ENCODE measurements at regions not wholly inside any gene's neighbourhood (a gene's known extent, or its start where the extent isn't known, plus 50 kb on each side); places are given as distances from the start of the nearest gene placed in this dataset.
"Not testable (repeated sequence)": the region's sequence is repeated elsewhere in the genome, so short reads cannot be mapped to it uniquely, and the experiment has no call there.

DNA sequence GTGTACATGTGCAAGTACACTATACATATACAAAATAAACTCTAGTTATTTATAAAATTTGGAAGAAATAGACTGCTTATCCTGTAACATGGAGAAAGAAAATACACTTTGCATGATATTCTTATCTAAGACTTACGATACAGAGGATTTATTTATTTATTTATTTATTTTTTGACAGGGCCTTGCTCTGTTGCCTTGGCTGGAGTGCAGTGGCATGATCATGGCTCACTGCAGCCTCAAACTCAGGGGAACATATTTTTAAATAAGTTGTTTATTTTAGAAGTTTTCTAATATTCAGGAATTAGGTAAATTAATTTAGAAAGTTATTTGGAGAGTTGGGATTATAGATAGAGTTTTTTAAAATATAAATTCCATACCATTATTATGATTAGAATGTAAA lies 116.7 kb downstream of the GPR85 start:
- DNase-seq (ENCODE audit: low spot score) = no peak
- no peaks in the 10 kb centered on the region for H3K36me3 Mint-ChIP-seq (ENCODE audit: low read depth)
- no peaks in the 10 kb centered on the region for H3K4me1 Mint-ChIP-seq (ENCODE audit: low read depth)
- no peak overlapping the region for H3K27ac Mint-ChIP-seq
- intact Hi-C loops (cut with micrococcal nuclease) = no loop called here
- no peak overlapping the region for H3K4me3 Mint-ChIP-seq (ENCODE audit: low read depth)
- H3K9me3 Mint-ChIP-seq = no peaks in the 10 kb centered on the region
- peaks cover 4% of the 10 kb centered on the region for H3K27me3 Mint-ChIP-seq (ENCODE audit: low read depth)

DNA sequence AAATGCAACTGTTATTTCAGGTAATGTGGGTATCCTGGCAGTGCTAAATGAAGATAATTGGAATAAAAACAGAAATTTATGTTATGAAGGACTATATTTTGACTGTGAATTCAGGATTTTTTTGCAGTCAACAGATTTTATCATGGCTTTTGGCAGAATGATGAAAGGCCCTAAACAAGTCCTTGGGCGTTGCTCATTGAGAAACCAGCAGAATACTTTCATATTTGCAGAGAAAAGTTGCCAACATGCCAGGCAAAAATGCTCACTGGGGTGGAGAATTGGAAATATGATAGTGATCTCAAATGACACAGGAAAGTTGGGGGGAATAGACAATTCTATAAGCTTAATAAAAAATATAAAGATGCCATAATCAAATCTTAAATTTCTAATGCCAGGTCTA lies 121.1 kb downstream of the GPR85 start:
- Mint-ChIP-seq H3K9me3 (no peaks in the 10 kb centered on the region), H3K4me1 (ENCODE audit: low read depth) (no peaks in the 10 kb centered on the region), H3K4me3 (ENCODE audit: low read depth) (no peak overlapping the region), H3K27ac (no peak overlapping the region), H3K27me3 (ENCODE audit: low read depth) (peaks cover 2% of the 10 kb centered on the region), H3K36me3 (ENCODE audit: low read depth) (no peaks in the 10 kb centered on the region)
- no peak for DNase-seq (ENCODE audit: low spot score)
- intact Hi-C loops (cut with micrococcal nuclease) = no loop called here

DNA sequence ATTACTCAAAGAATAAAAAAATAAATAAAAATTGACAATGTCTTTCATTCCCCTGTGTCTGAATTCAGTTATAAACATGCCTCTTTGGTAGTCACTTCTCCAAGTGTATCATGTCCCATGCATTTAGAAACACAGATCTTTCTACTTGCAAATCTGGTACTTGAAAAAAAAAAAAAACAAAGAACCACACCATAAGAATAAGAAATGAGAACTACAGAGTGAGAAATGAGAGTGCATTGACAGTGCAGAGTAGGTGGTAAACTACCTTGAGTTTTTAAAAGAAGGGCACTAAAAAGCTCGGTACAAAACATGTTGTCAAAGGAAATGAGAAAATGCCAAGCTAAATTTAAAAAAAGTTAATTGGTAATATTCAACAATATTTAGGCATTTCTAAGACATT lies 123.0 kb downstream of the GPR85 start:
- DNase-seq (ENCODE audit: low spot score) = no peak
- H3K4me3 Mint-ChIP-seq (ENCODE audit: low read depth) = no peak overlapping the region
- H3K4me1 Mint-ChIP-seq (ENCODE audit: low read depth) = no peaks in the 10 kb centered on the region
- H3K27me3 Mint-ChIP-seq (ENCODE audit: low read depth) = peaks cover 2% of the 10 kb centered on the region
- intact Hi-C loops (cut with micrococcal nuclease) = no loop called here
- H3K27ac Mint-ChIP-seq = no peak overlapping the region
- no peaks in the 10 kb centered on the region for H3K36me3 Mint-ChIP-seq (ENCODE audit: low read depth)
- no peaks in the 10 kb centered on the region for H3K9me3 Mint-ChIP-seq

DNA sequence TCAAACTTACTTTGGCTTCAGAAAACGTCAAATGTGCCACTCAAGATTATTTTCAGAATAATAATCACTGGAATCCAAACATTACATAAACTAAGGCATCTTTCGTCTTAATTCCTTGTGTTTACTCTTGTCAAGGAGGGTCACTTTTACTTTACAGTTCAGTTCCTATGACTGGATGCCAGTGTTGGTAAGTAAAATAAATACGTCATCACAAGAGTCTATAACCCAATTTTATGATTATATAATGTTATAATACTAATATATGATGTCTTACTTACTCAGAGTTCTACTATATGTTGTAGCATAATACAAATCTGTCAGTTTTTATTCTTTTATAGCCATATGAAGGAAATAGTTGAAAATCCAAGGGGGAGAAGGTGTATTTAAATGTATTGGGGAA lies 123.8 kb downstream of the GPR85 start:
- H3K27ac Mint-ChIP-seq = no peak overlapping the region
- no peaks in the 10 kb centered on the region for H3K36me3 Mint-ChIP-seq (ENCODE audit: low read depth)
- intact Hi-C loops (cut with micrococcal nuclease) = no loop called here
- DNase-seq (ENCODE audit: low spot score) = no peak
- no peak overlapping the region for H3K4me3 Mint-ChIP-seq (ENCODE audit: low read depth)
- peaks cover 2% of the 10 kb centered on the region for H3K27me3 Mint-ChIP-seq (ENCODE audit: low read depth)
- H3K4me1 Mint-ChIP-seq (ENCODE audit: low read depth) = no peaks in the 10 kb centered on the region
- H3K9me3 Mint-ChIP-seq = no peaks in the 10 kb centered on the region

DNA sequence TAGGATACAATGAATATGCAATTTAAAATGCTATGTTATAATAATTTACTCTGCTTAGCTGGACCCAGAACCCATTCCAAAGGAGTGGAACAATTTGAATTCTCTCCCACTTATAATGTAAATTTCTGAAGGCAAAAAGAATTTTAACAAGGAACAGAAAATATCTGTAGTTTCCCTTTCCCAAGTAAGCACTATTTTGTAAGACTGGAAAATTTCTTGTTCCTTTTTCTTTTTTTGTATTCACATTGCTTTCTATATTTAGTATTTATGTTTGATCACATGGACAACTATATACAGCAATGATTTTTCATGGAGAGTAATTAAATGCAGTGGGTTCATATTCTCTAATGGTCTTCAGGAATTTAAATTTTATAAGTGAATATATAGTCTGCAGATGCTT lies 127.4 kb downstream of the GPR85 start:
- Mint-ChIP-seq H3K27me3 (ENCODE audit: low read depth) (peaks cover 4% of the 10 kb centered on the region), H3K27ac (no peak overlapping the region)
- intact Hi-C loops (cut with micrococcal nuclease) = no loop called here

DNA sequence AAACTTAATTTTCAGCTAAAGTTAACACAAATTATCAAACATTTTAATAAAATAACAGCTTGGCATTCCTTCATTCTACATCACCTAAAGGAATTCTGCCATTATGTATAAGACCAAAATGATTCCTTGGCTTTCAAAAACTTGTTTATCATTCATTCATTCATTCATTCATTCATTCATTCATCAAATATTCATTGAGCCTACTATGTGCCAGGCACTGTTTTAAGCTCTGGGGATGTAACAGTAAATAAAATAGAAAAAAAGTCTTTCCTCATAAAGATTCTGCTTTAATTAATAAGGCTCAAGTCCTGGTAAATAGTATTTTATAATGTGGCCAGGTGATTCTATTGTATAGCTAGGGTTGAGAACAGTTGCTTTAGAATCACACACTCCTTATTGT lies 127.9 kb downstream of the GPR85 start:
- H3K27ac Mint-ChIP-seq = no peak overlapping the region
- DNase-seq (ENCODE audit: low spot score) = no peak
- H3K36me3 Mint-ChIP-seq (ENCODE audit: low read depth) = no peaks in the 10 kb centered on the region
- H3K27me3 Mint-ChIP-seq (ENCODE audit: low read depth) = peaks cover 2% of the 10 kb centered on the region
- no peaks in the 10 kb centered on the region for H3K4me1 Mint-ChIP-seq (ENCODE audit: low read depth)
- no peak overlapping the region for H3K4me3 Mint-ChIP-seq (ENCODE audit: low read depth)
- intact Hi-C loops (cut with micrococcal nuclease) = no loop called here
- no peaks in the 10 kb centered on the region for H3K9me3 Mint-ChIP-seq

More for the DNA sequence above, 127.4 kb downstream of the GPR85 start:
- no peaks in the 10 kb centered on the region for H3K36me3 Mint-ChIP-seq (ENCODE audit: low read depth)
- no peak for DNase-seq (ENCODE audit: low spot score)
- H3K9me3 Mint-ChIP-seq = no peaks in the 10 kb centered on the region
- no peak overlapping the region for H3K4me3 Mint-ChIP-seq (ENCODE audit: low read depth)
- no peaks in the 10 kb centered on the region for H3K4me1 Mint-ChIP-seq (ENCODE audit: low read depth)

DNA sequence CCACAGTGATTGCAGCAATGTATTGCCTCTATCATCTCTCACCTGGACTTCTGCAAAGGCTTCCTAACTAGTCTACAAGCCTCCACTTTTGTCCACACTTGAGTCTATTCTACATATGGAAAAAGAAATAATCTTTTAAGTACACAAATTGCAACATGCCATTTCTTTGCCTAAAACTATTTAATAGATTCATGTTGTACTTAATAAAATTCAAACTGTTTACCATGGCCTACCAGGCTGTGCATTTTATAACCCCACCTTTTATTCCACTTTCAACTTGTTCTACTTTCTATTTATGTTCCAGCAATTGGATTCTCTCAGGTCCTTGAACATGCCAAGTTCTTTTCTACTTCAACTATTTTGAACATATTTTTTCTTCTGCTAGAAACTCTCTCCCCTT lies 128.7 kb downstream of the GPR85 start:
- Mint-ChIP-seq H3K4me3 (ENCODE audit: low read depth) (no peak overlapping the region), H3K9me3 (no peaks in the 10 kb centered on the region), H3K27me3 (ENCODE audit: low read depth) (peaks cover 2% of the 10 kb centered on the region), H3K4me1 (ENCODE audit: low read depth) (no peaks in the 10 kb centered on the region), H3K27ac (no peak overlapping the region), H3K36me3 (ENCODE audit: low read depth) (no peaks in the 10 kb centered on the region)
- intact Hi-C loops (cut with micrococcal nuclease) = no loop called here
- DNase-seq (ENCODE audit: low spot score) = no peak

DNA sequence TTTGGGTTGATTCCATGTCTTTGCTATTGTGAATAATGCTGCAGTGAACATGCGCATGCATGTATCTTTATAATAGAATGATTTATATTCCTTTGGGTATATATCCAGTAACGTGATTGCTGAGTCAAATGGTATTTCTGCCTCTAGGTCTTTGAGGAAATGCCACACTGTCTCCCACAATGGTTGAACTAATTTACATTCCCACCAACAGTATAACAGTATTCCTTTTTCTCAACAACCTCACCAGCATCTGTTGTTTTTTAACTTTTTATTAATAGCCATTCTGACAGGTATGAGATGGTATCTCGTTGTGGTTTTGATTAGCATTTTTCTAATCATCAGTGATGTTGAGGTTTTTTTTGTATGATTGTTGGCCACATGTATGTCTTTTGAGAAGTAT lies 133.6 kb downstream of the GPR85 start:
- not testable (repeated sequence) for DNase-seq (ENCODE audit: low spot score); H3K9me3 Mint-ChIP-seq; H3K27me3 Mint-ChIP-seq (ENCODE audit: low read depth)

DNA sequence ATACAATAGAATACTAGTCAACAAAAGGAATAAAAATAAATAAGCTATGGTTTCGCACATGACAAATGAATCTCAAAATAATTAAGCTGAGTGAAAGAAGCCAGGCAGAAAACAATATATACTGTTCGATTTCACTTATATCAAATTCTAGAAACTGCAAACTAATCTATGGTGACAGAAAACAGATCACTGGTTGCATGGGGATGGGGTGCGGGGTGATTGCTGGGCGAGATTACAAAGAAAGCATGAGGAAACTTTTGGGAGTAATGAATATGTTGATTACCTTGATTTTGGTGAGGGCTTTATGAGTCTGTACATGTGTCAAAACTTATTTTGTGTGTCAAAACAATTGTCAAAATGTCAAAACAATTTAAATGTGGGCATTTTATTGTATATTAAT lies 135.6 kb downstream of the GPR85 start:
- H3K27me3 Mint-ChIP-seq (ENCODE audit: low read depth) = peaks cover 10% of the 10 kb centered on the region
- H3K4me3 Mint-ChIP-seq (ENCODE audit: low read depth) = no peak overlapping the region
- H3K36me3 Mint-ChIP-seq (ENCODE audit: low read depth) = no peaks in the 10 kb centered on the region
- H3K4me1 Mint-ChIP-seq (ENCODE audit: low read depth) = no peaks in the 10 kb centered on the region
- no peak overlapping the region for H3K27ac Mint-ChIP-seq
- DNase-seq (ENCODE audit: low spot score) = no peak
- H3K9me3 Mint-ChIP-seq = no peaks in the 10 kb centered on the region
- intact Hi-C loops (cut with micrococcal nuclease) = no loop called here

More for the DNA sequence above, 133.6 kb downstream of the GPR85 start:
- H3K36me3 Mint-ChIP-seq (ENCODE audit: low read depth); H3K4me3 Mint-ChIP-seq (ENCODE audit: low read depth); intact Hi-C loops (cut with micrococcal nuclease); H3K27ac Mint-ChIP-seq; H3K4me1 Mint-ChIP-seq (ENCODE audit: low read depth): not testable (repeated sequence)

DNA sequence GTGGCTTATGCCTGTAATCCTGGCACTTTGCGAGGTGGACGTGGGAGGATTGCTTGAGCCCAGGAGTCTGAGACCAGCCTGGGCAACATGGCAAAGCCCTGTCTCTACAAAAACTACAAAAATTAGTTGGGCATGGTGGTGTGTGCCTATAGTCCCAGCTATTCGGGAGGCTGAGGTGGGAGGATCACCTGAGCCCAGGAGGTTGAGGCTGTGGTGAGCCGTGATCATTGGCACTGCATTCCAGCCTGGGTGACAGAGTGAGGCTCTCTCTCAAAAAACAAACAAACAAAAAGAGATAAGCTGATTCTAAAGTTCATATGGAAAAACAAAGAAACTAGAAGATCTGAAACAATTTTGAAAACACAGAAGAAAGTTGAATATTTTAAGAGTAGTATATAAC lies 136.9 kb downstream of the GPR85 start:
- DNase-seq (ENCODE audit: low spot score); H3K36me3 Mint-ChIP-seq (ENCODE audit: low read depth); H3K9me3 Mint-ChIP-seq; H3K4me1 Mint-ChIP-seq (ENCODE audit: low read depth); H3K4me3 Mint-ChIP-seq (ENCODE audit: low read depth); H3K27ac Mint-ChIP-seq; intact Hi-C loops (cut with micrococcal nuclease): not testable (repeated sequence)
- H3K27me3 Mint-ChIP-seq (ENCODE audit: low read depth) = peaks cover 16% of the 10 kb centered on the region

DNA sequence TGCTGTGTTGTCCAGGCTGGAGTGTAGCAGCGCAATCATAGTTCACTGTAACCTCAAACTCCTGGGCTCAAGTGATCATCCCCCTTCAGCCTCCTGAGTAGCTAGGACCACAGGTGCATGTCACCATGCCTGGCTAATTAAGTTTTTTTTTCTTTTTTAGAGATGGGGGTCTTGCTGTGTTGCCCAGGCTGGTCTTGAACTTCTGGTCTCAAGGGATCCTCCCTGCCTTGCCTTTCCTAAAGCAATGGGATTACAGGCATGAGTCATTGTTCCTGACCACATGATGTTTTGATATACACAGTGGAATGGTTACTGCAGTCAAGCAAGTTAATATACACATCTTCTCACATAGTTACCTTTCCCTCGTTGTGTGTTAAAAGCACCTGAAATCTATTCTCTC lies 140.3 kb downstream of the GPR85 start:
- H3K36me3 Mint-ChIP-seq (ENCODE audit: low read depth) = no peaks in the 10 kb centered on the region
- no peak overlapping the region for H3K4me3 Mint-ChIP-seq (ENCODE audit: low read depth)
- no peaks in the 10 kb centered on the region for H3K9me3 Mint-ChIP-seq
- intact Hi-C loops (cut with micrococcal nuclease) = no loop called here
- no peak for DNase-seq (ENCODE audit: low spot score)
- H3K4me1 Mint-ChIP-seq (ENCODE audit: low read depth) = no peaks in the 10 kb centered on the region
- no peak overlapping the region for H3K27ac Mint-ChIP-seq
- H3K27me3 Mint-ChIP-seq (ENCODE audit: low read depth) = peaks cover 20% of the 10 kb centered on the region

DNA sequence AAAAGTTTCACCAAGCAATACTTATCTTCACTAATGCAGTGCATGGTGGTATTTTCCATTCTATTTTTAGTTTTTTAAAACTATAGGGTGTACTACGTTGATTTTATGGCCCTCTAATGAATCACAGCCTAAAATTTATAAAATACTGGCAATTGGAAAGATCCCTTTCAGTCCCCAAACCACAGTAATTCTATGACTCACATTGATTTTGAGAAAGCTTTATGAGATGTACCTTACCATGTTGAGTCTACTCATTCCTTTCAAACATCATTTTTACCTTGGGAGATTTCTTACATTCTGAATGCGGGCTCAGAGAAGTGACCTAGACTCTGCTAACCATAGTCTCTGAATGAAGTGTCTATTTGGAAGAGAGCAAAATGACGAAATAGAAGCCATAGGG lies 141.6 kb downstream of the GPR85 start:
- Mint-ChIP-seq H3K27ac (no peak overlapping the region), H3K27me3 (ENCODE audit: low read depth) (peaks cover 20% of the 10 kb centered on the region), H3K4me1 (ENCODE audit: low read depth) (peaks cover 8% of the 10 kb centered on the region), H3K9me3 (no peaks in the 10 kb centered on the region), H3K4me3 (ENCODE audit: low read depth) (no peak overlapping the region), H3K36me3 (ENCODE audit: low read depth) (no peaks in the 10 kb centered on the region)
- DNase-seq (ENCODE audit: low spot score) = no peak
- intact Hi-C loops (cut with micrococcal nuclease) = no loop called here

DNA sequence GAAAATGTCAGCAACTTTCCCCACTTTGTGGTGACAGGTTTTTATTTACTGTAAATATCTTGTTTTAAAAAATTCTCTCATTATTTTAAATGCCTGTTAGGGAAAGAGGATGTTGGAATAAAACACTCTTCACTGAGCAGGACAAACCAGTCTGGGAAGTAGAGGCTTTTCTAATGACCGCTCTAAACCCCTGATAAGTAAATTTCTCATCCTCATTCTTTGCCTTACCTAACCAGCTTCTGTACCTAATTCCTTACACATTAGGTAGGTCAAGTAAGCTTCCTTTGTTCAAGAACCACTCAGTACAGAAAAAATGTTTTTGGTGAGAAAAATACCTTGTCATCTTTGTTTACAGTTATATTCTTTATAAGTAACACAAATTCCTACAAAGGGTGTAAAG lies 143.6 kb downstream of the GPR85 start:
- DNase-seq (ENCODE audit: low spot score) = no peak
- Mint-ChIP-seq H3K4me3 (ENCODE audit: low read depth) (no peak overlapping the region), H3K4me1 (ENCODE audit: low read depth) (peaks cover 15% of the 10 kb centered on the region), H3K27ac (no peak overlapping the region), H3K9me3 (no peaks in the 10 kb centered on the region), H3K27me3 (ENCODE audit: low read depth) (peaks cover 15% of the 10 kb centered on the region), H3K36me3 (ENCODE audit: low read depth) (no peaks in the 10 kb centered on the region)
- intact Hi-C loops (cut with micrococcal nuclease) = no loop called here

DNA sequence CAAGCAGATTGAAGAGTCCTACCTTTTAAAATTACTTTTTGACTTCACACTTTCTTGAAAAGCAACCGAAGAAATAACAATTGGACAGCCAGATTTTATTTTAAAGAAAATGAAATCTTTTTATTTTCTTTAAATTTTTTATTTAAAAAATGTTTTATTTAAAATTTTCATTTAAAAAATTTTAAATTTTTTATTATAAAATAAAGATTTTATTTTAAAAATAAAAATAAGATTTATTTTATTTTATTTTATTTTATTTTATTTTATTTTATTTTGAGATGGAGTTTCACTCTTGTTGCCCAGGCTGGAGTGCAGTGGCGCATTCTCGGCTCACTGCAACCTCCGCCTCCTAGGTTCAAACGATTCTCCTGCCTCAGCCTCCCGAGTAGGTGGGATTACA lies 144.5 kb downstream of the GPR85 start:
- H3K9me3 Mint-ChIP-seq; intact Hi-C loops (cut with micrococcal nuclease); H3K36me3 Mint-ChIP-seq (ENCODE audit: low read depth); H3K4me3 Mint-ChIP-seq (ENCODE audit: low read depth); DNase-seq (ENCODE audit: low spot score); H3K27ac Mint-ChIP-seq: not testable (repeated sequence)
- peaks cover 12% of the 10 kb centered on the region for H3K27me3 Mint-ChIP-seq (ENCODE audit: low read depth)
- H3K4me1 Mint-ChIP-seq (ENCODE audit: low read depth) = peaks cover 18% of the 10 kb centered on the region
